Islet of Langerhans (tissue), 1 donor: ENCODE measurements at regions not wholly inside any gene's neighbourhood (a gene's known extent, or its start where the extent isn't known, plus 50 kb on each side); places are given as distances from the start of the nearest gene placed in this dataset.

Experiments used
- FAIRE-seq: peaks from one replicate; lab custom pipeline; 2011; peaks lifted over from hg19 to GRCh38; lab: Jason Lieb, UNC

GRCh38 chr1:38256072-38256471, 209.5 kb upstream of the POU3F1 start:
- no peak for FAIRE-seq

GRCh38 chr1:38253314-38253713, 206.7 kb upstream of the POU3F1 start:
- no peak for FAIRE-seq

DNA sequence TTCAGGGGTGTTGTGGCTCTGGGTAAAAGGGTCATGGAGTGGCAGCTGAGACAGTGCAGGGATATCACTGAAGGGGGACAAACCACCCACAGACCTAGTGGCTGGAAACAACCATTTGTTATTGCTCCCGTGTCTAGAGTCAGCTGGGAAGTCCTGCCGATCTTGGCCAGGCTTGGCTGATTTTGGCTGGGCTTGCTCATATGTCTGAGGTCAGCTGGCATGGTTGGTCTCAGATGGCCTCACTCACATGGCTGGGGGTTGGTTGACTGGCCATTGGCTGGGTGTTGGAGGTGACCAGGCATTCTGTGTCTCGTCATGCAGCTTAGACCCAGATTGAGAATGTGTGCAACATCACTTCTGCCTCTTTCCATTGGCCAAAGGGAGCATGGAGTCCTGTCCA, 203.8 kb upstream of the POU3F1 start:
- no peak for FAIRE-seq

DNA sequence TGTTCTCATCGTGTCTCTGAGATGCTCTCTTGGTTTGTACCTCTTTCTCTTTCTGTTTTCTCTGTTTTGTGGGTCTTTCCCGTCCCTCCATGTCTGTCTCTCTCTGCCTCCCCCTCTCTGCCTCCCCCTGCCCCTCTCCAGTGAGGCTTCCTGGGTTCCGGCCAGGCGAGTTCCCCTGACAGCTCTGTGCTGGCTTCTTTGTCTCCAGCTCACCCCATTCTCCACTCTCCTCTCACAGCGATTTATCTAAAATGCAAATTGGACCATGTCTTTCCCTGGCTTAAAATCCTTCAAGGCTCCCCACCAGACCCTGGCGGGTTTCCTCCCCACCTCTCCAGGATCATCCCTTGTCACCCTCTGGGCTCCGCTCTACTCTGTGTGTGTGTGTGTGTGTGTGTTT, 202.4 kb upstream of the POU3F1 start:
- no peak for FAIRE-seq

DNA sequence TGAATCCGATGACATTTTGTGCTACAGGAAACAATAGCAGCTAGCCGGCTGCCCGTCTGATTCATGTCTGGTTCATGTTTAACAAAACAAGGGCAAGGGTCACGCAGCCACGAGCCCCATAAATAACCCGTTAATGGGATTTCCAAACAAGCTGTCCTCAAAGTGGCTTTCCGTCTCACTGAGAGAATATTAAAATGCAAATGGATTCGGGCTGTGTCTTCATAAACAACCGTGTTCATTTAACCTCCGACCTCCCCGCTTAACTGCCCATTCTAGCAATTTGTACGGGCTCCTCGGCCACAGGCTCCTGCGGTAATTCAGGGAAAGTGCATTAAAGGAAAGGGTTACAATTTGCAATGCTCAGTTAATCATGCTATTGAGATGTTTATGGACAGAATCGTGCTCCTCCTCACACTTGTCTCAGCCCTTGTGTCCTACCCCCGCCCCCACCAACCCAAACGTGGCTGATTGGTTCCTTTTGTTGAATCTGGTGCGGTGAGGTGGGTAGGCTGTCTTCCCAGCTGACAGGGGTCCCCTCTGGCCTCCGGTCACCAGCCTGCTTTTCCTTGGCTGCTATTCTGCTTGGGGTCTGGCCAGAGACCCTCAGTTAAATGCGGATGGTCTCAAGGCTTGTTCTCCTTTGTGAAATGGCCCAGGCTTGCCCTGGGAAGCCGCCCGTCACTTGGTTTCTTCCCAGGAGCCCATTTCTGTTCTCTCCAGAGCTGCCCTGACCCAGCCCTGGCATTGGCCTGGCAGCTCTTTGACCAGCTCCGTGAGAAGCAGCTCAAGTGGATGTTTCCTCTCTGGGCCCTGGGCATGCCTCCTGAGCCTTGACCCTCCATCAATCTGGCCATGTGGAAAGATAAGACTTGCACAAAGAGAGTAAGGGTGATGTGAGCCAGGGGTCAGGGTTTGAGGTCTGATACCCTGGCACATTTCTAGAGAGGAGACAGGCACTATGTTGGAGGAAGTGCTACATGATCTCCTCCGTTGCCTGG, 200.7 kb upstream of the POU3F1 start:
- FAIRE-seq, result no peak

DNA sequence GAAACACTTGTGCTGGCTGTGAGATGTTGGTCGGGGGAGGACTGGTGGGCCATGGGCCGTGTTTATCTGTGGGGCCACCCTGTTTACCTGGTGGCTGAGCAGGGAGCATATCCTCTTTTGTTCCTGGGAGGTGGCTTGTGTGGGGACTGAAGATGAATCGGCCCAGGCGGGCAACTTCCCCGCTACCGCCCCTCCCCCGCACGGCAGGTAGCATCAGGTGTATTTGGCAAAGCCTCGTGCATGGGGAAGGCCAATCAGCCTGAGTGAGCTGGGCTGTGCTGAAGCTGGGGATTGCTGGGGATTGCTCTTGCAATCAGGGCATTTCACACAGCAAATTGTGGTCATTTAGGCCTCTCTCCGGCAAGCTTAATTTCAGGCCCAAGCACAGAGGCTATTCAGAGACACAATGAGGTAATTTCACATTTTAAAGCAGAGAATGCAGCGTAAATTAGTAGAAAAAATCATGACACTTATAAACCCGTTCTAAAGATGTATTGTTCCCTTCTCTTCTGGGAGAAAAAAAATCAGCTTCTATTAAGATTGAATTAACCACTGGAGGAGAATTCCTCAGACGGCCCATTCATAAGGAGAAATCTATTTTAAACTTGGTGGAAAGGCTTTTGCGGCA, 197.7 kb upstream of the POU3F1 start:
- no peak for FAIRE-seq

- FAIRE-seq, result no peak
These were observed 196.5 kb upstream of the POU3F1 start for GRCh38 chr1:38243106-38243505.

DNA sequence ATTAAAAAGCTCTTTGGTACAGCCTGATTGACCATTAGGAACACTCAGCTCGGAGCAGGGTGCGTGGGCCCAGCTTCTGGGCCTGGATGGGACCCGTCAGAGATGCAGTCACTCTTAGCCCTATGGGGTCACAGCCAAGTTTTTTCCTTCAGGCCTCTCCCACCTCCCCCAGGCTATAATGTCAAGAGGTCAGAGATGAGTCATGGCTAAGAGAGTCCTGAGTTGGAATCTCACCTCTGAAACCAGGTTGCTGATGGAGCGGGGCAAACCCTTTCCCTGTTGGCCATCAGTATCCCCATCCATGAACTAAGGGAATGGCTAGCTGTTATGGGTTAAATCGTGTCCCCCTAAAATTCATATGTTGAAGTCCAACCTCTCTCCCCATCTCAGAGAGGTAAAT, 195.9 kb upstream of the POU3F1 start:
- FAIRE-seq, result no peak

DNA sequence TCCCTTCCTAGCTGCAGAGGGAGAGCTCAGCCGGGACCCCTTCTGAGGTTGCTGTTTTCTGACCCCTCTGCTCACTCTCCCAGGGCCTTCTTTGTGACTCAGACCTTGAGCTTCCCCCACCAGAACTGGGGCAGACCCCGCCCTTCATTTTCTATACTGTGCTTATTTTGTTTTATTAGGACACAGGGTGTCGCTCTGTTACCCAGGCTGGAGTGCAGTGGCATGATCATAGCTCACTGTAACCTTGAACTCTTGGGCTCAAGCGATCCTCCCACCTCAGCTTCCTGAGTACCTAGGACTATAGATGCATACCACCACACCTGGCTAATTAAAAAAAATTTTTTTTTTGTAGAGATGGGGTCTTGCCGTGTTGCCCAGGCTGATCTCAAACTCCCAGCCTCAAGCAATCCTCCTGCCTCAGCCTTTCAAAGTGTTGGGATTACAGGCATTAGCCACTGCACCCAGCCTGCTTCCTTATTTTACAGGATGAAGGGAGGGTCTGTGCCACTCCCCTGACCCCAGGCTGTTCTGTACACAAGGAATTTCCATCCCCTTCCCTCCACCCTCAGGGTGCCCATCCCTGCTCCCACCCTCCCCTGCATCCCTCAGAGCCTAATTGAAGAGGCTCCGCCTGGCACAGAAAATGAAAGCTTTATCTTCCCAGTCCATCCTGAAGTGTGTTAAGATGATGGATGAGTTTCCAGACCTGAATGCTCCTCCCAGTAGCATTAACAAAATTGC, 195.2 kb upstream of the POU3F1 start:
- FAIRE-seq, result no peak

DNA sequence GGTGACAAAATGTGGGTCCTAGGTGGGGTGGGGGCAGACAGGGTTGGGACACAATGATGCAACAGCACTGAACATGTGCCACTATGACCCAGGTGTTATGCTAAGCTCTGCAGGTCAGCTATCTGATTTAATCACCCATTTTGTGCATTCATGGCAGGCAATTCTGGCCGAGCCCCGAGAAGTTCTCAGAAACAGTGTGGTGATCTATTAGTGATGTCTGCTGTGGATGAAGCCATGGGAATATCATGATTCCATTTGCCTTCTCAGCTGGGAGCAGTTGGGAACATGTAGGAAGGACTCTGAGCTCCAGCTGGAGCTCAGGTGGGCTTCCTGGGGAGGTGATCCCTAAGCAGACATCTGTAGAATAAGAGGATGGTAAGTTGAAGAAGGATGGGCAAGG, 194.0 kb upstream of the POU3F1 start:
- FAIRE-seq, result no peak

DNA sequence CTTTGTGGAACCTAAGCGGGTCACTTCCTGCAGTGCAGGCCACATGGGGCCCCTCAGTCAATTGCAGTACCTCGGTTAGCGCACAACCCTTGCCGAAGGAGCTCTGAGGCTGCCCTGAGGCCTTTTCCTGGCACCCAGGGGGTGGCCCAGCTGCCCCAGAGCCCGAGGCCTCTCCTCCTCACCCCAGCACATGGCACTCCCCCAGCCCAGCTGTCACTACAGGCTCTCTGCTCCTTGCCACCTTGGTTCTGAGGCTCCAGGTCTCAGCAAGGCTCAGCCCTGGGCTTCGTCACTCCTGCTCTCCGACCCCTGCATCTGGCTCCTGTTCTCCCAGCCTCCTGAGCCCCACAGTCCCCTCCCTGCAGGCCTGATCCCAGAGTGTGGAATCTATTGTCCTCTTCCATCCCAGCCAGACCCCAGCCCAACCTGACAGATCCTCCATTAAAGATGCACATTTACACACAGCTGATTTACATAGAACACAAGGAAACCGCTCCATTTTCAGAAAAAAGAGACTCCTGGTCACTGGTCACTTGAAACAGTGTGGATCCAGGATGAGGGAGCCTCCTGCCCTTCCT, 192.8 kb upstream of the POU3F1 start:
- no peak for FAIRE-seq

GRCh38 chr1:38238294-38238693, 191.7 kb upstream of the POU3F1 start:
- no peak for FAIRE-seq

DNA sequence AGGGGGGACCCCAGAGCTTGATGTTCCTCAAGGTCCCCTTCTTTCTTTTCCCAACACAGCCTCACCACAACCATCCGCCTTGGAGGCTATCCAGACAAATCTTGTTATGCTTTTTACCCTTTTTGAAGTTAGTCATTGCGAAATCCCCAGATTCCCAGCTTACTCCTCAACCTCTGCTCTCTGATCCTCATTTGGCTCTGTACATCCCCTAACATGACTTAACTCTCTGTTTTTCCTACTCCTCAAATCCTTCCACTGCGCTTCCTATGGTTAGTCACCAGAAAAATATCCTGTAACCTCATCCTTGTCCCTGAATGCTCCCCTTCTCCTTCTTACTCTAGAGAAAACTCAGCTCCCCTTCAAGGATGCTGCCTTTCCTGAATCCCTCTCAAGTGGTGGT, 189.1 kb upstream of the POU3F1 start:
- no peak for FAIRE-seq

- FAIRE-seq, result no peak
These were observed 185.3 kb upstream of the POU3F1 start for GRCh38 chr1:38231941-38232340.

DNA sequence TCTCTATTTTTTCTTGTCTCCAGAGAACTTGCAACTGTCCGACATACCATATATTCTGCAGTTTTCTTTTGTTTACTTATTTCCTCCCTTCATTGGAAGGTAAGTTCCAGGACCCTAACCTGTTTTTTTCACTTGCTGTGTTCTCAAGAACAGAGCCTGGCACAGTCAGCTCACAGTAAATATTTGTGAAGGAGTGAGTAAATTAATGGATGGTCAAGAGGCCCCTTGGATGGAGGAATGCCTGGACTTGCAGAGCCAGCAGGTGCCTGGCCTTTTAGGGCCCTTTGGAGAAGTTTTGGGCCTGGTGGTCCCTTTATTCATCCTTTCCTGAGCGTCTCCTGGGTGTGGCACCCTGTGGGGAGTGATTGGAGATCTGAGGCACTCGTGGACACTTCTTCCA, 182.1 kb upstream of the POU3F1 start:
- FAIRE-seq, result no peak

DNA sequence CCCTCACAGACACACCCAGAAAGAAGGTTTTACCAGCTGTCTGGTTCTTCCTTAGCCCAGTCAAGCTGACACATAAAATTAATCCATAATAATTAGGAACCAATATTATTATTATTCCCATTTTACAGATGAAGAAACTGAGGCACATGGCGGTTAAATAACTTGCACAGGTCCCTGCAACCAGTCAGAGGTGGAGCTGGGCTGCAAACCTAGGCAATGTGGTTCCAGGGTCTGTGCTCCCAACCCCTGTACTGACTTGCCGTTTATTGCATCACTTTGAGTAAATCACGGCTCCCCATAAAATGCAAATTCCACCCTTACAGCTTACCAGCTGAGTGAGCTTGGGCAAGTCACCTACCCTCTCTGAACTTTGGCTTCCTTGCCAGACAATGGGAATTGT, 179.2 kb upstream of the POU3F1 start:
- no peak for FAIRE-seq

DNA sequence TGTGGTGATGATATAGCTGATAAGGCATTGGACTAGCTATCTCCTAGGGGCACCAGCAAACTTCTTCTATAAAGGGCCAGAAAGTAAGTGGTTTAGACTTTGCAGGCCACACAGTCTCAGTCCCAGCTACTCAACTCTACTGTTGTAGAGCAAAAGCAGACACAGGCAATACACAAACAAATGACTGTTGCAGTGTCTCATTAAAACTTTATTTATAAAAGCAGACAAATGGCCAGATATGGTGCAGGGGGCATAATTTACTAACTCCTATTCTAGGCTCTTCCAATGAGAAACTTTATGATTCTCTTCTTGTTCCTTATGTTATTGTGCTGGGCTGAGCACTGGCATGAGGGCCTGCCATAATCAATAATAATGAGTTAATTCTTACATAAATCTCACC, 176.8 kb upstream of the POU3F1 start:
- no peak for FAIRE-seq

DNA sequence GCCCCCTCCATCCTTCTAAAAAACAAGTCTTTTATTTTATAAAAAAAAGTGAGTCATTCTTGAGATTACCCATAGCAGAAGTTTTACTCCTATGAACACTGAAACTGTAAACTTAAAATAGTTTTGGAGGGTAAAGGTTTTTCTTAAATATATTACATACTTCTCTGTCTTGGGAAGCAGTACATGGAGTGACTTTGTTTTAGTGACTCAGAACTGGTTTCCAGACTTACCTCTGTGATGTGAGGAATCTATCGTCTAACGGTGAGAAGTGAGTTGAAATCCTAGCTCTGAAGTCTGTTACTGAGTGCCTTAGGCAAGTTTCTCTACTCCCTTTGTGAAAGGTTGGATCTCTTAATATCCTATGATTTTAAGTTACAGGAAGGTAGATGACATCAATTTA, 176.3 kb upstream of the POU3F1 start:
- FAIRE-seq, result no peak

GRCh38 chr1:38221006-38221649, 174.5 kb upstream of the POU3F1 start:
- FAIRE-seq, result no peak

DNA sequence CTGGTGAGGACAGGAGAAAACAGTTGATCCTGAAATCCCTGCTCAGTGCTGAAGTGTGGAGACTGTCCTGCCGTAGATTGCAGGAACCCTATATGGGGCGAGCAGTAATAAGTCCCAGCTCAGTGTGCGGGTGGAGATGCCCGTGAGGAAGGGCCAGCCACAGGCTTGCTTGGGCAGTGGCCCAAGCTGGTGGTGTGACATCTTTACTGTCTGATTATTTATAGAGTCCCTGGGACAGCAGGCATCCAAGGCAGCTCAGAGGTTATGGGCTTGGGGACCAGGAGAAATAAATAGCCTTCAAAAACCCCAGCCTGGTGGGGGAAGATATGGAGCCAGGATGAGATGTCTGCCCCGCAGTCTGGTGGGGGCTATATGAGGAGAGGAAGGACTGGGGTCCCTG, 170.7 kb upstream of the POU3F1 start:
- FAIRE-seq, result no peak

DNA sequence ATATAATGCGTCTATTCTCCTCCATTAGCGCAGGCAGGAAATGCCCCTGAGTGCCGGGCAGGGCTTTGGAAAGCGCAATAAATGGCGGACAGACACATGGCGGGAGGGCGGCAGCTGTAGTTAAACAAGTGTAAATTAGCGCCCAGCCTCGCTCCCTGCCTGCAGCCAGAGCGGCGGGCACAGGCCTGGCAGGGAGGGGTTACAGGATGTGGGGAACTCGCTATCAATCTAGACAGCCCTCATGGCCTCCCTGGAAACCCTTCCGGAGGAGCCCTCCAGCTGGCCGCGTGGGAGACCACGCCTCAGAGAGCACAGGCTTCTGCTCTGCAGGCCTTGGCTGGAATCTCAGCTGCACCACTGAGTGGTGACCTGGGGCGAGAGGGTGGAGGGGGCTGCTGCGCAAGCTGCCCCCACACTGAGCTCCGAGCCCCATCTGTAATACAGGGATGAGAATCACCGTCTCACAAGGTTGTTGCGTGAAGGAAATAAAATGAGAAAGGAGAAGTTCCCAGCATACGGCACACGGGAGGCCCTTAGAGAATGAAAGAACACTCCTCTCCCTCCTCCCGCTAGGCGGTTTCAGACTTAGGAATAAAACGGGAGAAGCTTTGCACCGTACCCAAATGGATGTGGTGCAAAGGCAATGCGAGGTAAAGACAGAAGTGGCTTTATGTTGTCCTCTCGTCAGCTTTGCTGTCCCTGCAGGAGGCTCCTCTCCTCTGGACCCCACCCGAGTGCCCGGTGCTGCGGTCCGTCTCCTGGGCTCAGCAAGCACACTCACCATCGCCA, 167.2 kb upstream of the POU3F1 start:
- no peak for FAIRE-seq

DNA sequence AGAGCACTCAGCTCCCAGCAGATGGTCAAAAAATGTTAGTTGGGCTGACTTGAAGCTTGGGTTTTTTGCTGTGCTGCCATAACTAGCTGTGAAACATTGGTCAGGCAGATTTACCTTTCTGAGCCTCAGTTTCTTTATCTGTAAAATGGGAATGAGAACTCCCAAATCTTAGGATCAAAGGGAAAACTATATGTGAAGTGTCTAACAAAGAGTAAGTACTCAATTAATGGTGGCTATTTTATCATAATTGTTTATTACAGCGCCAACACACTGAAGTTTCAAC, 164.2 kb upstream of the POU3F1 start:
- FAIRE-seq, result no peak
